Neural progenitor cell (in vitro differentiated cells): ENCODE measurements at regions not wholly inside any gene's neighbourhood (a gene's known extent, or its start where the extent isn't known, plus 50 kb on each side); places are given as distances from the start of the nearest gene placed in this dataset.

ENCODE experiments used
- DNase-seq: peaks from one replicate; pipeline ENCODE4 v3.0.0-alpha.2; 2016; ENCODE audit warnings: low spot score
- H2AFZ ChIP-seq: fragments of 200-600 bp; sonication (generic); replicated peaks from 2 replicates; pipeline ENCODE4 v1.6.1; 2016; ENCODE audit warnings: antibody characterized with exemption
- H3F3A ChIP-seq: fragments of 200-600 bp; sonication (generic); 2 replicates; pipeline ENCODE4 v1.6.1; 2016; ENCODE audit warnings: antibody characterized with exemption, low read depth
- H3K27ac ChIP-seq: fragments of 200-600 bp; sonication (generic); 2 replicates; pipeline ENCODE4 v1.5.1; 2016; ENCODE audit warnings: mild to moderate bottlenecking
- H3K27me3 ChIP-seq: fragments of 200-600 bp; sonication (generic); 2 replicates; pipeline ENCODE4 v1.6.1; 2016; ENCODE audit warnings: mild to moderate bottlenecking, moderate library complexity
- H3K36me3 ChIP-seq: fragments of 200-600 bp; sonication (generic); 2 replicates; pipeline ENCODE4 v1.5.1; 2016
- H3K4me1 ChIP-seq: fragments of 200-600 bp; sonication (generic); 2 replicates; pipeline ENCODE4 v1.6.1; 2016; ENCODE audit warnings: mixed run types
- H3K4me2 ChIP-seq: fragments of 200-600 bp; sonication (generic); 2 replicates; pipeline ENCODE4 v1.6.1; 2016
- H3K4me3 ChIP-seq: fragments of 200-600 bp; sonication (generic); 2 replicates; pipeline ENCODE4 v1.5.1; 2016
- H3K79me2 ChIP-seq: fragments of 200-600 bp; sonication (generic); 2 replicates; pipeline ENCODE4 v1.6.1; 2016; ENCODE audit warnings: low read depth
- H3K9ac ChIP-seq: fragments of 200-600 bp; sonication (generic); 2 replicates; pipeline ENCODE4 v1.6.1; 2016
- H3K9me3 ChIP-seq: fragments of 200-600 bp; sonication (generic); 2 replicates; pipeline ENCODE4 v1.5.1; 2016; ENCODE audit warnings: low read depth
- H4K20me1 ChIP-seq: fragments of 200-600 bp; sonication (generic); 2 replicates; pipeline ENCODE4 v1.6.1; 2016; ENCODE audit warnings: low read depth
- H3K27ac Mint-ChIP-seq: 3 replicates; pipeline ENCODE4 v1.8.0; 2021; ENCODE audit warnings: mixed read lengths
- H3K27me3 Mint-ChIP-seq: 2 replicates; pipeline ENCODE4 v1.8.0; 2022; ENCODE audit warnings: low read depth, mild to moderate bottlenecking, inconsistent platforms, moderate library complexity, mixed read lengths; ENCODE audit not compliant: insufficient read depth
- H3K36me3 Mint-ChIP-seq: 3 replicates; pipeline ENCODE4 v1.8.0; 2021; ENCODE audit warnings: mixed read lengths
- H3K4me1 Mint-ChIP-seq: 3 replicates; pipeline ENCODE4 v1.8.0; 2021; ENCODE audit warnings: mixed read lengths
- H3K4me3 Mint-ChIP-seq: 3 replicates; pipeline ENCODE4 v1.8.0; 2021; ENCODE audit warnings: mild to moderate bottlenecking, moderate library complexity, mixed read lengths
- H3K9me3 Mint-ChIP-seq: 3 replicates; pipeline ENCODE4 v1.8.0; 2020; ENCODE audit warnings: mixed read lengths
- CTCF ChIP-seq: fragments of 200-600 bp; sonication (generic); IDR thresholded peaks from 2 replicates; pipeline ENCODE4 v1.5.1; 2017; ENCODE audit warnings: antibody characterized with exemption, mild to moderate bottlenecking
- EZH2 ChIP-seq: fragments of 200-600 bp; sonication (generic); IDR thresholded peaks from 2 replicates; pipeline ENCODE4 v1.6.1; 2017; ENCODE audit warnings: antibody characterized with exemption, mild to moderate bottlenecking, moderate library complexity
- EZH2phosphoT487 ChIP-seq: fragments of 200-600 bp; sonication (generic); IDR thresholded peaks from 2 replicates; pipeline ENCODE4 v1.6.1; 2017; ENCODE audit warnings: antibody characterized with exemption

- Histone ChIP-seq H3K27ac (no peak overlapping the region), H3K36me3 (no peaks in the 10 kb centered on the region), H3F3A (no peaks in the 10 kb centered on the region), H2AFZ (no peak overlapping the region), H3K4me2 (no peak overlapping the region), H3K9me3 (no peaks in the 10 kb centered on the region), H3K79me2 (no peaks in the 10 kb centered on the region), H4K20me1 (no peaks in the 10 kb centered on the region), H3K27me3 (no peaks in the 10 kb centered on the region), H3K4me1 (no peaks in the 10 kb centered on the region), H3K4me3 (no peak overlapping the region), H3K9ac (no peak overlapping the region)
- Mint-ChIP-seq H3K27me3 (no peaks in the 10 kb centered on the region), H3K4me1 (peaks cover 26% of the 10 kb centered on the region), H3K4me3 (no peak overlapping the region), H3K36me3 (peaks cover 3% of the 10 kb centered on the region), H3K9me3 (peaks cover 5% of the 10 kb centered on the region), H3K27ac (no peak overlapping the region)
- TF ChIP-seq EZH2phosphoT487 = no peak
- no peak for TF ChIP-seq EZH2
- TF ChIP-seq CTCF = no peak
- no peak for DNase-seq
These were observed 524.8 kb downstream of the CSNK1G3 start for GRCh38 chr5:124036786-124037185.

- H3K27ac Mint-ChIP-seq = no peak overlapping the region
- H3K4me1 Mint-ChIP-seq = peaks cover 33% of the 10 kb centered on the region
- TF ChIP-seq CTCF (no peak), EZH2 (no peak), EZH2phosphoT487 (no peak)
These were observed 523.0 kb downstream of the CSNK1G3 start for GRCh38 chr5:124034963-124035362.

GRCh38 chr5:124034083-124034700, 522.2 kb downstream of the CSNK1G3 start:
- Mint-ChIP-seq H3K9me3 (no peaks in the 10 kb centered on the region), H3K4me1 (peaks cover 40% of the 10 kb centered on the region), H3K36me3 (no peaks in the 10 kb centered on the region), H3K4me3 (no peak overlapping the region), H3K27me3 (no peaks in the 10 kb centered on the region), H3K27ac (no peak overlapping the region)
- TF ChIP-seq CTCF = no peak
- no peak for TF ChIP-seq EZH2phosphoT487
- no peak for TF ChIP-seq EZH2
- no peaks in the 10 kb centered on the region for H3K9me3 ChIP-seq
- H4K20me1 ChIP-seq = no peaks in the 10 kb centered on the region
- no peak overlapping the region for H2AFZ ChIP-seq
- H3K4me2 ChIP-seq = no peak overlapping the region
- no peaks in the 10 kb centered on the region for H3F3A ChIP-seq
- H3K4me3 ChIP-seq = no peak overlapping the region
- H3K4me1 ChIP-seq = peaks cover 12% of the 10 kb centered on the region
- no peaks in the 10 kb centered on the region for H3K27me3 ChIP-seq
- H3K36me3 ChIP-seq = no peaks in the 10 kb centered on the region
- no peak for DNase-seq
- H3K79me2 ChIP-seq = no peaks in the 10 kb centered on the region
- no peak overlapping the region for H3K9ac ChIP-seq
- H3K27ac ChIP-seq = no peak overlapping the region

More at GRCh38 chr5:124034963-124035362, 523.0 kb downstream of the CSNK1G3 start:
- Histone ChIP-seq H3K4me1 (peaks cover 6% of the 10 kb centered on the region), H3K27ac (no peak overlapping the region), H3K4me3 (no peak overlapping the region), H4K20me1 (no peaks in the 10 kb centered on the region), H3F3A (no peaks in the 10 kb centered on the region), H3K4me2 (no peak overlapping the region), H3K27me3 (no peaks in the 10 kb centered on the region), H3K79me2 (no peaks in the 10 kb centered on the region), H2AFZ (no peak overlapping the region), H3K9ac (no peak overlapping the region), H3K9me3 (no peaks in the 10 kb centered on the region), H3K36me3 (no peaks in the 10 kb centered on the region)
- H3K4me3 Mint-ChIP-seq = no peak overlapping the region
- H3K27me3 Mint-ChIP-seq = no peaks in the 10 kb centered on the region
- no peak for DNase-seq
- H3K36me3 Mint-ChIP-seq = no peaks in the 10 kb centered on the region
- H3K9me3 Mint-ChIP-seq = no peaks in the 10 kb centered on the region
